ENCODE measurements at regions not wholly inside any gene's neighbourhood (a gene's known extent, or its start where the extent isn't known, plus 50 kb on each side); places are given as distances from the start of the nearest gene placed in this dataset.
"Not testable (repeated sequence)": the region's sequence is repeated elsewhere in the genome, so short reads cannot be mapped to it uniquely, and the experiment has no call there.

- FAIRE-seq (peak; percentile 53), DNase-seq (ENCODE audit: low spot score in 2 of 2) (peak; percentile 28 to 55)
Observed at GRCh38 chr5:125412561-125413495, 666.4 kb upstream of the ZNF608 start.

- no peak for FAIRE-seq
- DNase-seq (ENCODE audit: low spot score in 2 of 2), result no peak
Observed at GRCh38 chr5:125413496-125414274, 667.2 kb upstream of the ZNF608 start.

- no peak for DNase-seq (ENCODE audit: low spot score in 2 of 2)
Observed at GRCh38 chr5:125415126-125415525, 668.7 kb upstream of the ZNF608 start.

GRCh38 chr5:125416055-125416454, 669.6 kb upstream of the ZNF608 start:
- FAIRE-seq, result no peak

More at GRCh38 chr5:125415126-125415525, 668.7 kb upstream of the ZNF608 start:
- no peak for FAIRE-seq

GRCh38 chr5:125421006-125421405, 674.6 kb upstream of the ZNF608 start:
- DNase-seq (ENCODE audit: low spot score in 2 of 2), result no peak
- FAIRE-seq, result no peak

More at GRCh38 chr5:125416055-125416454, 669.6 kb upstream of the ZNF608 start:
- DNase-seq (ENCODE audit: low spot score in 2 of 2), result no peak

- FAIRE-seq (no peak), DNase-seq (ENCODE audit: low spot score in 2 of 2) (no peak)
Observed at GRCh38 chr5:125422342-125422741, 675.9 kb upstream of the ZNF608 start.

- DNase-seq (ENCODE audit: low spot score in 2 of 2), result no peak
- FAIRE-seq, result no peak
Observed at GRCh38 chr5:125424402-125425141, 678.1 kb upstream of the ZNF608 start.

- DNase-seq (ENCODE audit: low spot score in 2 of 2), result no peak
- FAIRE-seq, result no peak
Observed at GRCh38 chr5:125429498-125429897, 683.1 kb upstream of the ZNF608 start.

- DNase-seq (ENCODE audit: low spot score in 2 of 2) (no peak), FAIRE-seq (no peak)
Observed at GRCh38 chr5:125433457-125433856, 687.0 kb upstream of the ZNF608 start.

GRCh38 chr5:125439243-125439642, 692.8 kb upstream of the ZNF608 start:
- DNase-seq (ENCODE audit: low spot score in 2 of 2) (no peak), FAIRE-seq (no peak)

- FAIRE-seq (no peak), DNase-seq (ENCODE audit: low spot score in 2 of 2) (no peak)
Observed at GRCh38 chr5:125440905-125441304, 694.5 kb upstream of the ZNF608 start.

GRCh38 chr5:125446986-125447385, 700.5 kb upstream of the ZNF608 start:
- FAIRE-seq (no peak), DNase-seq (ENCODE audit: low spot score in 2 of 2) (no peak)

- no peak for DNase-seq (ENCODE audit: low spot score in 2 of 2)
- FAIRE-seq, result no peak
Observed at GRCh38 chr5:125450771-125451170, 704.3 kb upstream of the ZNF608 start.

- FAIRE-seq (no peak), DNase-seq (ENCODE audit: low spot score in 2 of 2) (no peak)
Observed at GRCh38 chr5:125451622-125452021, 705.2 kb upstream of the ZNF608 start.

GRCh38 chr5:125452991-125453390, 706.6 kb upstream of the ZNF608 start:
- FAIRE-seq, result no peak
- no peak for DNase-seq (ENCODE audit: low spot score in 2 of 2)

- no peak for DNase-seq (ENCODE audit: low spot score in 2 of 2)
- FAIRE-seq, result no peak
Observed at GRCh38 chr5:125455041-125455440, 708.6 kb upstream of the ZNF608 start.

GRCh38 chr5:125456005-125456404, 709.6 kb upstream of the ZNF608 start:
- DNase-seq (ENCODE audit: low spot score in 2 of 2); FAIRE-seq: not testable (repeated sequence)

- FAIRE-seq, result no peak
- no peak for DNase-seq (ENCODE audit: low spot score in 2 of 2)
Observed at GRCh38 chr5:125457617-125458016, 711.2 kb upstream of the ZNF608 start.

- FAIRE-seq; DNase-seq (ENCODE audit: low spot score in 2 of 2): not testable (repeated sequence)
Observed at GRCh38 chr5:125458949-125459348, 712.5 kb upstream of the ZNF608 start.

GRCh38 chr5:125461641-125462072, 715.2 kb upstream of the ZNF608 start:
- no peak for DNase-seq (ENCODE audit: low spot score in 2 of 2)
- FAIRE-seq, result no peak

All from frontal cortex (tissue), 3 donors.